A673 (cell line): ENCODE measurements at regions not wholly inside any gene's neighbourhood (a gene's known extent, or its start where the extent isn't known, plus 50 kb on each side); places are given as distances from the start of the nearest gene placed in this dataset.

ENCODE experiments used
- CTCF ChIP-seq: fragments of 300-800, 200-600 bp; sonication (generic); conservative IDR thresholded peaks from 2 replicates; pipeline ENCODE4 v1.5.1; 2017; ENCODE audit warnings: low read depth, mild to moderate bottlenecking, antibody characterized with exemption, low read length, moderate library complexity, mixed read lengths
- EZH2 ChIP-seq: fragments of 200-600 bp; sonication (generic); IDR thresholded peaks from 2 replicates; pipeline ENCODE4 v1.6.1; 2017; ENCODE audit warnings: borderline replicate concordance, low read depth, mild to moderate bottlenecking, mixed read lengths, antibody characterized with exemption, low read length; ENCODE audit not compliant: poor library complexity, severe bottlenecking

- TF ChIP-seq CTCF (no peak), EZH2 (no peak)
Observed at GRCh38 chr3:73225991-73226390, 164.5 kb downstream of the EBLN2 start.
